ENCODE measurements at regions not wholly inside any gene's neighbourhood (a gene's known extent, or its start where the extent isn't known, plus 50 kb on each side); places are given as distances from the start of the nearest gene placed in this dataset.
A peak's percentile ranks its signal among the peaks of the same experiment; 100 is the strongest.

DNA sequence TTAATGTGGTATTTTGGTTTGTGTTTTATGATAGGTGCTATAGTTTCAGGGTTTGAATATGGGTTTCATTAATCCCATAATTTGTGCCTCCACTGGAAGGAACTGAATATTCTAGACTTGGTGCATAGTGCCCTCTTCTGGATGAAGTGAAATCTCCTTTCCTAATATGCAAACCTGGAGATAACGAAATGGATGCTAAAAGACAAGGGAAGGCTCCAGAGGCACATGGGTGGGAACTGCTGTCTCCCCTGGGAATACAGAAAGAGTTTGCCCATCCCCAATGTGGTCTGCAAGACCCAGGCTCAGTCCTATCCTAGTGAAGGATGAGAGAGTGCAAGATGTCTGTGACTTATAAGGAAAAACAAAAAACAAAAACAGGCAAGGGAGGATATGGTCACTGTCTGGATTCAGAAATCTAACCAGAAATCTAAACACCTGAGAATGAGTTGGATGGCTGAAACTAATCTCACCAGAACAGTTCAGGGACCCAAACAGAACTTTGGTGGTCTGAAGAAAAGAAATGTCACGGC, 142.3 kb upstream of the TMPO start:
- DNase-seq (ENCODE audit: low read depth) = peak; percentile 66

GRCh38 chr12:98374007-98374406, 141.4 kb upstream of the TMPO start:
- H3K4me3 ChIP-seq (ENCODE audit: low read length) = no peak overlapping the region
- peak; percentile 23 for DNase-seq (ENCODE audit: low read depth)
- TF ChIP-seq, protein P1, sequence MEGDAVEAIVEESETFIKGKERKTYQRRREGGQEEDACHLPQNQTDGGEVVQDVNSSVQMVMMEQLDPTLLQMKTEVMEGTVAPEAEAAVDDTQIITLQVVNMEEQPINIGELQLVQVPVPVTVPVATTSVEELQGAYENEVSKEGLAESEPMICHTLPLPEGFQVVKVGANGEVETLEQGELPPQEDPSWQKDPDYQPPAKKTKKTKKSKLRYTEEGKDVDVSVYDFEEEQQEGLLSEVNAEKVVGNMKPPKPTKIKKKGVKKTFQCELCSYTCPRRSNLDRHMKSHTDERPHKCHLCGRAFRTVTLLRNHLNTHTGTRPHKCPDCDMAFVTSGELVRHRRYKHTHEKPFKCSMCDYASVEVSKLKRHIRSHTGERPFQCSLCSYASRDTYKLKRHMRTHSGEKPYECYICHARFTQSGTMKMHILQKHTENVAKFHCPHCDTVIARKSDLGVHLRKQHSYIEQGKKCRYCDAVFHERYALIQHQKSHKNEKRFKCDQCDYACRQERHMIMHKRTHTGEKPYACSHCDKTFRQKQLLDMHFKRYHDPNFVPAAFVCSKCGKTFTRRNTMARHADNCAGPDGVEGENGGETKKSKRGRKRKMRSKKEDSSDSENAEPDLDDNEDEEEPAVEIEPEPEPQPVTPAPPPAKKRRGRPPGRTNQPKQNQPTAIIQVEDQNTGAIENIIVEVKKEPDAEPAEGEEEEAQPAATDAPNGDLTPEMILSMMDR (IDR thresholded peaks at IDR 0.05; ENCODE audit: insufficient read depth, low read depth, low read length, missing control alignments) = peak; percentile 41

More for the DNA sequence above, 142.3 kb upstream of the TMPO start:
- H3K4me3 ChIP-seq (ENCODE audit: low read length) = no peak overlapping the region
- TF ChIP-seq, protein P1 (IDR thresholded peaks at IDR 0.05; ENCODE audit: insufficient read depth, low read depth, low read length, missing control alignments) = peak; percentile 70

- TF ChIP-seq, protein P1 (IDR thresholded peaks at IDR 0.05; ENCODE audit: insufficient read depth, low read depth, low read length, missing control alignments) = no peak
- DNase-seq (ENCODE audit: low read depth) = no peak
- no peak overlapping the region for H3K4me3 ChIP-seq (ENCODE audit: low read length)
Observed at GRCh38 chr12:98379106-98379505, 136.3 kb upstream of the TMPO start.

DNA sequence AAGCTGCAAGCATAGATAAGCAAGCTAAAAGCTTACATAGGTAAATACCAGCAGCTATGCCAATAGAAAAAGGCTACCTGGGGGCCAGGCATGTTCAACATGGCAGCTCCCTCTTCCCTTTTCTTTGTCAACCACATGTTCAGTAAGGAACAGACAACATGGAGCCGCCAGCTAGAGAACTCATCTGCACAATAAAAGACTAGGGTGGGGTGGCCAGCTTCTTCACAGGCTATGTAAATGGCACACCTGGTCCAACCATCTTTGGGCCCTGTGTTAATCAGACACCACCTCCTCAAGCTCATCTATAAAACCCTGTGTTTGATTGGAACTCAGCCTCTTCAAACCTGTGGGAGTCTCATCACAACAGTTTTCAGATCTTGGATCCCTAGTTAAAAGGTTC, 129.7 kb upstream of the TMPO start:
- no peak overlapping the region for H3K4me3 ChIP-seq (ENCODE audit: low read length)
- TF ChIP-seq, protein P1 (IDR thresholded peaks at IDR 0.05; ENCODE audit: insufficient read depth, low read depth, low read length, missing control alignments) = no peak
- DNase-seq (ENCODE audit: low read depth) = no peak

- no peak for DNase-seq (ENCODE audit: low read depth)
- H3K4me3 ChIP-seq (ENCODE audit: low read length) = no peak overlapping the region
- TF ChIP-seq, protein P1 (IDR thresholded peaks at IDR 0.05; ENCODE audit: insufficient read depth, low read depth, low read length, missing control alignments) = no peak
Observed at GRCh38 chr12:98387444-98387843, 127.9 kb upstream of the TMPO start.

DNA sequence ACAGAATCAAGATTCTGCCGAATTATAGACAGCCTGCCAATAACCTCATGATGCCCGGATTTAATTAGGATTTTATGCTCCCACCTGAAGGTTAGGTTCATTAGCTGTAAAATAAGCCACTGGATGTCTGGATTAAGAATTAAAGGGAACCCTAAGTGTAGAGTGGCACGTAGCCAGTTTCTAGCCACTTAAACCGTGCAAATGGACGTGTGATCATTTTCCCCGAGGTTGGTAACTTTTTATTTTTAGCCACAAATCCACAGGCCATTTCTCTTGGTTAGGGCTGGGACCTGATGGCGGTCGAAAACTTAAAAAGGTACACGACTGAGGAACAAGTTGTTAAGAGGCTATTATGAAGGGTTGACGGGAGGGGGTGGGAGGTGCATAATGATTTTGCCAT, 127.3 kb upstream of the TMPO start:
- no peak overlapping the region for H3K4me3 ChIP-seq (ENCODE audit: low read length)
- no peak for DNase-seq (ENCODE audit: low read depth)
- TF ChIP-seq, protein P1 (IDR thresholded peaks at IDR 0.05; ENCODE audit: insufficient read depth, low read depth, low read length, missing control alignments) = no peak

GRCh38 chr12:98389593-98389992, 125.8 kb upstream of the TMPO start:
- DNase-seq (ENCODE audit: low read depth) = no peak
- TF ChIP-seq, protein P1 (IDR thresholded peaks at IDR 0.05; ENCODE audit: insufficient read depth, low read depth, low read length, missing control alignments) = no peak
- no peak overlapping the region for H3K4me3 ChIP-seq (ENCODE audit: low read length)
